ENCODE measurements at regions not wholly inside any gene's neighbourhood (a gene's known extent, or its start where the extent isn't known, plus 50 kb on each side); places are given as distances from the start of the nearest gene placed in this dataset.

GRCh38 chr1:209388358-209388757, 195.2 kb upstream of the CAMK1G start:
- TF ChIP-seq ZNF214 (tag by site-specific recombination; IDR thresholded peaks at IDR 0.05; ENCODE audit: borderline replicate concordance) (no peak), ZNF146 (tag by site-specific recombination; IDR thresholded peaks at IDR 0.05) (no peak), ZNF248 (tag by site-specific recombination; IDR thresholded peaks at IDR 0.05) (no peak), ZBTB17 (tag by site-specific recombination; IDR thresholded peaks at IDR 0.05) (no peak), TSHZ1 (tag by site-specific recombination; IDR thresholded peaks at IDR 0.05; ENCODE audit: borderline replicate concordance) (no peak), ATF2 (tag by site-specific recombination; IDR thresholded peaks at IDR 0.05; ENCODE audit: low read depth) (no peak), ZBTB26 (tag by site-specific recombination; optimal IDR thresholded peaks at IDR 0.05) (no peak), AEBP2 (tag by site-specific recombination; IDR thresholded peaks at IDR 0.05; ENCODE audit: borderline replicate concordance) (no peak)
- TF ChIP-seq, protein P1, sequence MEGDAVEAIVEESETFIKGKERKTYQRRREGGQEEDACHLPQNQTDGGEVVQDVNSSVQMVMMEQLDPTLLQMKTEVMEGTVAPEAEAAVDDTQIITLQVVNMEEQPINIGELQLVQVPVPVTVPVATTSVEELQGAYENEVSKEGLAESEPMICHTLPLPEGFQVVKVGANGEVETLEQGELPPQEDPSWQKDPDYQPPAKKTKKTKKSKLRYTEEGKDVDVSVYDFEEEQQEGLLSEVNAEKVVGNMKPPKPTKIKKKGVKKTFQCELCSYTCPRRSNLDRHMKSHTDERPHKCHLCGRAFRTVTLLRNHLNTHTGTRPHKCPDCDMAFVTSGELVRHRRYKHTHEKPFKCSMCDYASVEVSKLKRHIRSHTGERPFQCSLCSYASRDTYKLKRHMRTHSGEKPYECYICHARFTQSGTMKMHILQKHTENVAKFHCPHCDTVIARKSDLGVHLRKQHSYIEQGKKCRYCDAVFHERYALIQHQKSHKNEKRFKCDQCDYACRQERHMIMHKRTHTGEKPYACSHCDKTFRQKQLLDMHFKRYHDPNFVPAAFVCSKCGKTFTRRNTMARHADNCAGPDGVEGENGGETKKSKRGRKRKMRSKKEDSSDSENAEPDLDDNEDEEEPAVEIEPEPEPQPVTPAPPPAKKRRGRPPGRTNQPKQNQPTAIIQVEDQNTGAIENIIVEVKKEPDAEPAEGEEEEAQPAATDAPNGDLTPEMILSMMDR (tag by site-specific recombination; IDR thresholded peaks at IDR 0.05) = no peak
- TF ChIP-seq, protein P2, sequence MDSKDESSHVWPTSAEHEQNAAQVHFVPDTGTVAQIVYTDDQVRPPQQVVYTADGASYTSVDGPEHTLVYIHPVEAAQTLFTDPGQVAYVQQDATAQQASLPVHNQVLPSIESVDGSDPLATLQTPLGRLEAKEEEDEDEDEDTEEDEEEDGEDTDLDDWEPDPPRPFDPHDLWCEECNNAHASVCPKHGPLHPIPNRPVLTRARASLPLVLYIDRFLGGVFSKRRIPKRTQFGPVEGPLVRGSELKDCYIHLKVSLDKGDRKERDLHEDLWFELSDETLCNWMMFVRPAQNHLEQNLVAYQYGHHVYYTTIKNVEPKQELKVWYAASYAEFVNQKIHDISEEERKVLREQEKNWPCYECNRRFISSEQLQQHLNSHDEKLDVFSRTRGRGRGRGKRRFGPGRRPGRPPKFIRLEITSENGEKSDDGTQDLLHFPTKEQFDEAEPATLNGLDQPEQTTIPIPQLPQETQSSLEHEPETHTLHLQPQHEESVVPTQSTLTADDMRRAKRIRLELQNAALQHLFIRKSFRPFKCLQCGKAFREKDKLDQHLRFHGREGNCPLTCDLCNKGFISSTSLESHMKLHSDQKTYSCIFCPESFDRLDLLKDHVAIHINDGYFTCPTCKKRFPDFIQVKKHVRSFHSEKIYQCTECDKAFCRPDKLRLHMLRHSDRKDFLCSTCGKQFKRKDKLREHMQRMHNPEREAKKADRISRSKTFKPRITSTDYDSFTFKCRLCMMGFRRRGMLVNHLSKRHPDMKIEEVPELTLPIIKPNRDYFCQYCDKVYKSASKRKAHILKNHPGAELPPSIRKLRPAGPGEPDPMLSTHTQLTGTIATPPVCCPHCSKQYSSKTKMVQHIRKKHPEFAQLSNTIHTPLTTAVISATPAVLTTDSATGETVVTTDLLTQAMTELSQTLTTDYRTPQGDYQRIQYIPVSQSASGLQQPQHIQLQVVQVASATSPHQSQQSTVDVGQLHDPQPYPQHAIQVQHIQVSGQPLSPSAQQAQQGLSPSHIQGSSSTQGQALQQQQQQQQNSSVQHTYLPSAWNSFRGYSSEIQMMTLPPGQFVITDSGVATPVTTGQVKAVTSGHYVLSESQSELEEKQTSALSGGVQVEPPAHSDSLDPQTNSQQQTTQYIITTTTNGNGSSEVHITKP (tag by site-specific recombination; IDR thresholded peaks at IDR 0.05) = no peak
- TF ChIP-seq, protein P3, sequence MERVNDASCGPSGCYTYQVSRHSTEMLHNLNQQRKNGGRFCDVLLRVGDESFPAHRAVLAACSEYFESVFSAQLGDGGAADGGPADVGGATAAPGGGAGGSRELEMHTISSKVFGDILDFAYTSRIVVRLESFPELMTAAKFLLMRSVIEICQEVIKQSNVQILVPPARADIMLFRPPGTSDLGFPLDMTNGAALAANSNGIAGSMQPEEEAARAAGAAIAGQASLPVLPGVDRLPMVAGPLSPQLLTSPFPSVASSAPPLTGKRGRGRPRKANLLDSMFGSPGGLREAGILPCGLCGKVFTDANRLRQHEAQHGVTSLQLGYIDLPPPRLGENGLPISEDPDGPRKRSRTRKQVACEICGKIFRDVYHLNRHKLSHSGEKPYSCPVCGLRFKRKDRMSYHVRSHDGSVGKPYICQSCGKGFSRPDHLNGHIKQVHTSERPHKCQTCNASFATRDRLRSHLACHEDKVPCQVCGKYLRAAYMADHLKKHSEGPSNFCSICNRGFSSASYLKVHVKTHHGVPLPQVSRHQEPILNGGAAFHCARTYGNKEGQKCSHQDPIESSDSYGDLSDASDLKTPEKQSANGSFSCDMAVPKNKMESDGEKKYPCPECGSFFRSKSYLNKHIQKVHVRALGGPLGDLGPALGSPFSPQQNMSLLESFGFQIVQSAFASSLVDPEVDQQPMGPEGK (tag by site-specific recombination; IDR thresholded peaks at IDR 0.05) = no peak
